Lung (tissue), 11 donors: ENCODE measurements at regions not wholly inside any gene's neighbourhood (a gene's known extent, or its start where the extent isn't known, plus 50 kb on each side); places are given as distances from the start of the nearest gene placed in this dataset.

Experiments
- ATAC-seq: fragments of 200-7000 bp; cut with Tn5 transposase; one replicate; pipeline ENCODE4 v1.9.1; 2020; ENCODE audit warnings: moderate number of reproducible peaks; ENCODE audit not compliant: insufficient read depth, low FRiP score
- DNase-seq, 3 donors: peaks; one replicate each; pipeline ENCODE4 v3.0.0-alpha.2; 2013 to 2017
- H3K27ac ChIP-seq, 2 donors: one replicate each; pipeline ENCODE4 v1.5.1; 2013; ENCODE audit warnings: mild to moderate bottlenecking in 2 of 2, moderate library complexity in 2 of 2, control low read depth in 1 of 2, inconsistent platforms in 1 of 2, low read depth in 1 of 2, low read length in 1 of 2
- H3K27me3 ChIP-seq, 3 donors: one replicate each; pipeline ENCODE4 v1.5.1; 2013; ENCODE audit warnings: low read length in 2 of 3; ENCODE audit not compliant: control insufficient read depth in 3 of 3, insufficient read depth in 3 of 3
- H3K36me3 ChIP-seq, 4 donors: one replicate each; pipeline ENCODE4 v1.5.1; 2013; ENCODE audit warnings: low read length in 4 of 4, mild to moderate bottlenecking in 1 of 4, moderate library complexity in 1 of 4; ENCODE audit not compliant: control insufficient read depth in 4 of 4, insufficient read depth in 4 of 4
- H3K4me1 ChIP-seq, 5 donors: one replicate each; pipeline ENCODE4 v1.5.1; 2013; ENCODE audit warnings: low read length in 5 of 5, mild to moderate bottlenecking in 2 of 5, moderate library complexity in 1 of 5; ENCODE audit not compliant: control insufficient read depth in 5 of 5, insufficient read depth in 5 of 5
- H3K4me3 ChIP-seq: one replicate; pipeline ENCODE4 v1.5.1; 2013; ENCODE audit warnings: mild to moderate bottlenecking, control low read depth, moderate library complexity
- H3K9ac ChIP-seq, 2 donors: one replicate each; pipeline ENCODE4 v1.5.1; 2013; ENCODE audit warnings: low read length in 2 of 2, control low read depth in 1 of 2; ENCODE audit not compliant: insufficient read depth in 1 of 2
- H3K9me3 ChIP-seq, 4 donors: one replicate each; pipeline ENCODE4 v1.5.1; 2013; ENCODE audit warnings: low read length in 3 of 4, mild to moderate bottlenecking in 1 of 4, moderate library complexity in 1 of 4; ENCODE audit not compliant: control insufficient read depth in 4 of 4, insufficient read depth in 3 of 4
- CTCF ChIP-seq: IDR thresholded peaks from 2 replicates; pipeline ENCODE4 v1.5.1; 2012; ENCODE audit warnings: mild to moderate bottlenecking; ENCODE audit errors: control extremely low read depth, extremely low read depth
- WGBS, 2 donors: extraction: QIAGEN DNeasy Blood & Tissue Kit; methylation state at CpG; one replicate each; pipeline ENCODE4 v1.1.7; 2013; 5-methylcytosine and 5-hydroxymethylcytosine counted together
- donor health status: control.
- donor health status: control.
- donor health status: Bipolar disorder and iron deficiency.
- donor health status: healthy.
- donor health status: DM: yes; HTN: yes; CAD: no.

- H3K4me1 ChIP-seq, result peaks cover 0 to 18% (median 3%) of the 10 kb centered on the region in 5 donors
- no peak overlapping the region for H3K9ac ChIP-seq
- no peak for ATAC-seq
- H3K4me3 ChIP-seq, result no peak overlapping the region
- H3K9me3 ChIP-seq, result peaks cover 0 to 5% (median 0%) of the 10 kb centered on the region in 4 donors
- 47 to 71% methylated on average over 2 of the region's 2 CpGs for WGBS, 2 donors
- no peaks in the 10 kb centered on the region for H3K36me3 ChIP-seq
- H3K27me3 ChIP-seq, result no peaks in the 10 kb centered on the region
- peak in 1 of 3 donors; percentile 61 for DNase-seq
- H3K27ac ChIP-seq, result no peak overlapping the region
- TF ChIP-seq CTCF, result no peak
Measured at GRCh38 chr18:37666451-37666850, 100.9 kb upstream of the CELF4 start.

GRCh38 chr18:37665346-37665745 lies 99.7 kb upstream of the CELF4 start:
- no peak for TF ChIP-seq CTCF
- DNase-seq (no peak), ATAC-seq (no peak)
- Histone ChIP-seq H3K4me1 (peaks cover 0 to 18% (median 3%) of the 10 kb centered on the region in 5 donors), H3K36me3 (no peaks in the 10 kb centered on the region), H3K27me3 (no peaks in the 10 kb centered on the region), H3K4me3 (no peak overlapping the region), H3K9ac (no peak overlapping the region), H3K27ac (no peak overlapping the region), H3K9me3 (peaks cover 0 to 5% (median 0%) of the 10 kb centered on the region in 4 donors)
- 96 to 100% methylated on average over 2 of the region's 2 CpGs for WGBS, 2 donors

- H3K27ac ChIP-seq, result no peak overlapping the region
- peaks cover 0 to 11% (median 3%) of the 10 kb centered on the region in 5 donors for H3K4me1 ChIP-seq
- no peaks in the 10 kb centered on the region for H3K9me3 ChIP-seq
- DNase-seq (no peak), ATAC-seq (no peak)
- TF ChIP-seq CTCF, result no peak
- no peak overlapping the region for H3K9ac ChIP-seq
- H3K27me3 ChIP-seq, result no peaks in the 10 kb centered on the region
- no peak overlapping the region for H3K4me3 ChIP-seq
- H3K36me3 ChIP-seq, result no peaks in the 10 kb centered on the region
- 86 to 93% methylated on average over 2 of the region's 2 CpGs for WGBS, 2 donors
Measured at GRCh38 chr18:37663446-37663845, 97.8 kb upstream of the CELF4 start.
